Esophagus squamous epithelium (tissue), 5 donors: ENCODE measurements at regions not wholly inside any gene's neighbourhood (a gene's known extent, or its start where the extent isn't known, plus 50 kb on each side); places are given as distances from the start of the nearest gene placed in this dataset.

Source experiments
- DNase-seq: peaks from one replicate; lab custom pipeline; 2025; lab: John Stamatoyannopoulos, UW
- H3K27ac ChIP-seq, 4 donors: fragments of 200-600 bp; sonication (generic); one replicate each; pipeline ENCODE4 v1.5.1; 2016 to 2019; ENCODE audit warnings: mild to moderate bottlenecking in 1 of 4
- H3K27me3 ChIP-seq, 4 donors: fragments of 200-600 bp; sonication (generic); 1 replicate in 3 of 4; 2 replicates in 1 of 4; pipeline versions ENCODE4 v1.5.1 to v1.6.0; 2017 to 2021; ENCODE audit warnings: antibody characterized with exemption in 1 of 4
- H3K36me3 ChIP-seq, 3 donors: fragments of 200-600 bp; sonication (generic); one replicate each; pipeline ENCODE4 v1.5.1; 2016 to 2019
- H3K4me1 ChIP-seq, 3 donors: fragments of 200-600 bp; sonication (generic); one replicate each; pipeline ENCODE4 v1.5.1; 2017 to 2019
- H3K4me3 ChIP-seq, 4 donors: fragments of 200-600 bp; sonication (generic); 1 replicate in 3 of 4; 2 replicates in 1 of 4; pipeline ENCODE4 v1.5.1; 2016 to 2019; ENCODE audit warnings: mild to moderate bottlenecking in 2 of 4, moderate library complexity in 1 of 4
- H3K9me3 ChIP-seq, 3 donors: fragments of 200-600 bp; sonication (generic); one replicate each; pipeline ENCODE4 v1.5.1; 2016 to 2019
- CTCF ChIP-seq, 6 experiments: fragments of 450-650 bp in 4 of 6; fragments of 200-600 bp in 2 of 6; sonication (generic) in 2 of 6; IDR thresholded peaks; one replicate each; pipeline ENCODE4 v1.5.1; 2016 to 2019; ENCODE audit warnings: antibody characterized with exemption in 6 of 6, mild to moderate bottlenecking in 4 of 6, moderate library complexity in 4 of 6
- POLR2A ChIP-seq, 4 donors: fragments of 450-650 bp; IDR thresholded peaks; one replicate each; pipeline ENCODE4 v1.6.1; 2017; ENCODE audit warnings: antibody characterized with exemption in 4 of 4, mild to moderate bottlenecking in 4 of 4, moderate library complexity in 3 of 4
- WGBS, 2 donors: methylation state at CpG; one replicate each; pipeline ENCODE4 v1.1.5; 2018; 5-methylcytosine and 5-hydroxymethylcytosine counted together
- intact Hi-C: fragments of 100-400 bp; cut with DNase I; formaldehyde crosslinking; loops from one replicate; pipeline ENCODE4 v1.15.0; 2022
- donor health status: DM: yes; HTN: yes; CAD: no.

GRCh38 chr18:68414407-68414806, 300.5 kb downstream of the TMX3 start:
- no peak for TF ChIP-seq POLR2A (IDR thresholded peaks at IDR 0.05)
- TF ChIP-seq CTCF (IDR thresholded peaks at IDR 0.05), result no peak
- intact Hi-C loops, result no loop called here

GRCh38 chr18:68409576-68409975, 305.3 kb downstream of the TMX3 start:
- Histone ChIP-seq H3K27ac (no peak overlapping the region), H3K4me1 (peaks cover 0 to 15% (median 0%) of the 10 kb centered on the region in 3 donors), H3K36me3 (no peaks in the 10 kb centered on the region), H3K9me3 (no peaks in the 10 kb centered on the region), H3K27me3 (no peaks in the 10 kb centered on the region), H3K4me3 (no peak overlapping the region)
- 25 to 31% methylated on average over 2 of the region's 2 CpGs for WGBS, 2 donors
- no peak for DNase-seq
- intact Hi-C loops, result no loop called here
- TF ChIP-seq POLR2A (IDR thresholded peaks at IDR 0.05) (no peak), CTCF (IDR thresholded peaks at IDR 0.05) (no peak)

More at GRCh38 chr18:68414407-68414806, 300.5 kb downstream of the TMX3 start:
- Histone ChIP-seq H3K9me3 (no peaks in the 10 kb centered on the region), H3K36me3 (no peaks in the 10 kb centered on the region), H3K4me3 (no peak overlapping the region), H3K27me3 (no peaks in the 10 kb centered on the region), H3K4me1 (peaks cover 0 to 16% (median 0%) of the 10 kb centered on the region in 3 donors), H3K27ac (no peak overlapping the region)
- DNase-seq, result no peak
- WGBS, 2 donors, result 60 to 83% methylated on average over 2 of the region's 2 CpGs

- Histone ChIP-seq H3K27ac (no peak overlapping the region), H3K9me3 (no peaks in the 10 kb centered on the region), H3K4me3 (no peak overlapping the region), H3K4me1 (peaks cover 0 to 15% (median 0%) of the 10 kb centered on the region in 3 donors), H3K36me3 (no peaks in the 10 kb centered on the region), H3K27me3 (no peaks in the 10 kb centered on the region)
- TF ChIP-seq POLR2A (IDR thresholded peaks at IDR 0.05) (no peak), CTCF (IDR thresholded peaks at IDR 0.05) (no peak)
- DNase-seq, result no peak
- 69 to 82% methylated on average over 4 of the region's 4 CpGs for WGBS, 2 donors
- intact Hi-C loops, result no loop called here
These were observed 308.1 kb downstream of the TMX3 start for GRCh38 chr18:68406761-68407160.

GRCh38 chr18:68402784-68403183, 312.1 kb downstream of the TMX3 start:
- H3K4me3 ChIP-seq, result no peak overlapping the region
- H3K27ac ChIP-seq, result no peak overlapping the region
- no peaks in the 10 kb centered on the region for H3K4me1 ChIP-seq
- no peak for DNase-seq
- WGBS, 2 donors, result 49 to 57% methylated on average over 2 of the region's 2 CpGs
- intact Hi-C loops, result no loop called here
- no peaks in the 10 kb centered on the region for H3K9me3 ChIP-seq
- no peaks in the 10 kb centered on the region for H3K36me3 ChIP-seq
- H3K27me3 ChIP-seq, result no peaks in the 10 kb centered on the region
- TF ChIP-seq CTCF (IDR thresholded peaks at IDR 0.05) (no peak), POLR2A (IDR thresholded peaks at IDR 0.05) (no peak)

- intact Hi-C loops, result no loop called here
- Histone ChIP-seq H3K27me3 (no peaks in the 10 kb centered on the region), H3K4me1 (no peaks in the 10 kb centered on the region), H3K27ac (no peak overlapping the region), H3K36me3 (no peaks in the 10 kb centered on the region), H3K9me3 (no peaks in the 10 kb centered on the region), H3K4me3 (no peak overlapping the region)
- WGBS, 2 donors, result 77 to 84% methylated on average over 3 of the region's 3 CpGs
- TF ChIP-seq POLR2A (IDR thresholded peaks at IDR 0.05), result no peak
- no peak for DNase-seq
These were observed 314.0 kb downstream of the TMX3 start for GRCh38 chr18:68400889-68401288.

- no peak for DNase-seq
These were observed 315.2 kb downstream of the TMX3 start for GRCh38 chr18:68399721-68400120.

More at GRCh38 chr18:68399721-68400120, 315.2 kb downstream of the TMX3 start:
- H3K36me3 ChIP-seq, result no peaks in the 10 kb centered on the region
- no peaks in the 10 kb centered on the region for H3K4me1 ChIP-seq
- H3K9me3 ChIP-seq, result no peaks in the 10 kb centered on the region
- H3K27me3 ChIP-seq, result no peaks in the 10 kb centered on the region
- TF ChIP-seq POLR2A (IDR thresholded peaks at IDR 0.05) (no peak), CTCF (IDR thresholded peaks at IDR 0.05) (no peak)
- H3K4me3 ChIP-seq, result no peak overlapping the region
- 73 to 82% methylated on average over 2 of the region's 2 CpGs for WGBS, 2 donors
- intact Hi-C loops, result no loop called here
- no peak overlapping the region for H3K27ac ChIP-seq
